Endodermal cell (in vitro differentiated cells): ENCODE measurements at regions not wholly inside any gene's neighbourhood (a gene's known extent, or its start where the extent isn't known, plus 50 kb on each side); places are given as distances from the start of the nearest gene placed in this dataset.

Experiments used
- DNase-seq: peaks from one replicate; pipeline ENCODE4 v3.0.0-alpha.2; 2017
- H3K27ac ChIP-seq: 2 replicates; pipeline ENCODE4 v1.5.1; 2013; ENCODE audit warnings: mild to moderate bottlenecking, low read depth, low read length, moderate library complexity
- H3K27me3 ChIP-seq: 2 replicates; pipeline ENCODE4 v1.6.1; 2013; ENCODE audit warnings: mild to moderate bottlenecking, low read length, moderate library complexity; ENCODE audit not compliant: insufficient read depth, control insufficient read depth, poor library complexity, severe bottlenecking
- H3K36me3 ChIP-seq: 2 replicates; pipeline ENCODE4 v1.7.0; 2013; ENCODE audit warnings: mild to moderate bottlenecking, low read length, moderate library complexity; ENCODE audit not compliant: control insufficient read depth, insufficient read depth
- H3K4me1 ChIP-seq: one replicate; pipeline ENCODE4 v1.7.0; 2013; ENCODE audit warnings: low read length; ENCODE audit not compliant: control insufficient read depth, insufficient read depth
- H3K4me3 ChIP-seq: 2 replicates; pipeline ENCODE4 v1.5.1; 2013; ENCODE audit warnings: mild to moderate bottlenecking, low read length, moderate library complexity
- H3K9ac ChIP-seq: 2 replicates; pipeline ENCODE4 v1.6.1; 2013; ENCODE audit warnings: mild to moderate bottlenecking, low read length, moderate library complexity; ENCODE audit not compliant: poor library complexity, severe bottlenecking; ENCODE audit errors: extremely low read depth
- H3K9me3 ChIP-seq: 2 replicates; pipeline ENCODE4 v1.6.1; 2013; ENCODE audit warnings: mild to moderate bottlenecking, low read length, moderate library complexity; ENCODE audit not compliant: control insufficient read depth
- H3K27ac Mint-ChIP-seq: 2 replicates; pipeline ENCODE4 v1.8.0; 2020; ENCODE audit warnings: mixed read lengths
- H3K27me3 Mint-ChIP-seq: 2 replicates; pipeline ENCODE4 v1.8.0; 2021; ENCODE audit warnings: mild to moderate bottlenecking, mixed read lengths; ENCODE audit not compliant: insufficient read depth
- H3K36me3 Mint-ChIP-seq: 2 replicates; pipeline ENCODE4 v1.8.0; 2020; ENCODE audit warnings: low read depth, mixed read lengths
- H3K4me1 Mint-ChIP-seq: 2 replicates; pipeline ENCODE4 v1.8.0; 2020; ENCODE audit warnings: mixed read lengths
- H3K4me3 Mint-ChIP-seq: 2 replicates; pipeline ENCODE4 v1.8.0; 2020; ENCODE audit warnings: mild to moderate bottlenecking, moderate library complexity, mixed read lengths
- H3K9me3 Mint-ChIP-seq: 2 replicates; pipeline ENCODE4 v1.8.0; 2020; ENCODE audit warnings: mild to moderate bottlenecking, mixed read lengths
- WGBS, 2 experiments: methylation state at CpG; one replicate each; pipeline versions ENCODE4 v1.1.5 to v1.1.7; 2013; ENCODE audit warnings: missing lambda C conversion rate in 2 of 2, mixed read lengths in 1 of 2; ENCODE audit not compliant: insufficient coverage in 1 of 2, insufficient read length in 1 of 2; 5-methylcytosine and 5-hydroxymethylcytosine counted together
- TF ChIP-seq, protein P1 (sequence below): fragments of 200-600 bp; sonication (generic); conservative IDR thresholded peaks from 2 replicates; pipeline ENCODE4 v1.5.0; 2021; ENCODE audit warnings: antibody characterized with exemption, mild to moderate bottlenecking

DNA sequence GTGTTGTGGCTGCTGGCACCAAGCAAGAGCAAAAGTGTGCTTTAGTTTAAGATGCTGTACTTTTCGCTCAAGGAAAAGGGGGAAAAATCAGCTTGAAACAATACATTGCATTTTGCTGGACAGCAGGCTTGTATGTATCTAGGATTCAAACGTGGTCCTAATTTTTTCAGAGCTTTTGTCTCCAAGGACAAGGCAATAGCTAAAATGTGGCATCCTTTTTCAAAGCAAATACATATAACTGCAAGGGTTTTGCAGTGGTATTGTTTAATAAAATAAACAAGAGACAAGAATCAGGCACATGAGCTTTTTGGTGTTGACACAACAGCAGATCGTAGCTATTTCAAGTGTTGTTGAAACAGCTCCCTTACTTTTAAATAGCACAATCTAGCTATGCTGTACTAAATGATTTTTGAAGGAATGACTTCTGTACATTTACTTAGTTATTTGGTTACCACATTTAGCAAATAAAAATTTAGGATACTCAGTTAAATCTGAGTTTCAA, 137.0 kb upstream of the HEY2 start:
- Histone ChIP-seq H3K36me3 (no peaks in the 10 kb centered on the region), H3K27ac (peak overlapping the region; percentile 81), H3K9me3 (no peaks in the 10 kb centered on the region), H3K4me3 (peak overlapping the region; percentile 56), H3K9ac (no peak overlapping the region), H3K27me3 (no peaks in the 10 kb centered on the region), H3K4me1 (no peaks in the 10 kb centered on the region)
- Mint-ChIP-seq H3K4me3 (peak overlapping the region; percentile 26), H3K9me3 (peaks cover 16% of the 10 kb centered on the region), H3K27me3 (no peaks in the 10 kb centered on the region), H3K4me1 (peaks cover 19% of the 10 kb centered on the region), H3K36me3 (no peaks in the 10 kb centered on the region), H3K27ac (peak overlapping the region; percentile 84)
- TF ChIP-seq, protein P1, sequence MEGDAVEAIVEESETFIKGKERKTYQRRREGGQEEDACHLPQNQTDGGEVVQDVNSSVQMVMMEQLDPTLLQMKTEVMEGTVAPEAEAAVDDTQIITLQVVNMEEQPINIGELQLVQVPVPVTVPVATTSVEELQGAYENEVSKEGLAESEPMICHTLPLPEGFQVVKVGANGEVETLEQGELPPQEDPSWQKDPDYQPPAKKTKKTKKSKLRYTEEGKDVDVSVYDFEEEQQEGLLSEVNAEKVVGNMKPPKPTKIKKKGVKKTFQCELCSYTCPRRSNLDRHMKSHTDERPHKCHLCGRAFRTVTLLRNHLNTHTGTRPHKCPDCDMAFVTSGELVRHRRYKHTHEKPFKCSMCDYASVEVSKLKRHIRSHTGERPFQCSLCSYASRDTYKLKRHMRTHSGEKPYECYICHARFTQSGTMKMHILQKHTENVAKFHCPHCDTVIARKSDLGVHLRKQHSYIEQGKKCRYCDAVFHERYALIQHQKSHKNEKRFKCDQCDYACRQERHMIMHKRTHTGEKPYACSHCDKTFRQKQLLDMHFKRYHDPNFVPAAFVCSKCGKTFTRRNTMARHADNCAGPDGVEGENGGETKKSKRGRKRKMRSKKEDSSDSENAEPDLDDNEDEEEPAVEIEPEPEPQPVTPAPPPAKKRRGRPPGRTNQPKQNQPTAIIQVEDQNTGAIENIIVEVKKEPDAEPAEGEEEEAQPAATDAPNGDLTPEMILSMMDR = no peak
- 14 to 44% methylated on average over 2 to 3 of the region's 3 CpGs for WGBS, 2 experiments
- no peak for DNase-seq

DNA sequence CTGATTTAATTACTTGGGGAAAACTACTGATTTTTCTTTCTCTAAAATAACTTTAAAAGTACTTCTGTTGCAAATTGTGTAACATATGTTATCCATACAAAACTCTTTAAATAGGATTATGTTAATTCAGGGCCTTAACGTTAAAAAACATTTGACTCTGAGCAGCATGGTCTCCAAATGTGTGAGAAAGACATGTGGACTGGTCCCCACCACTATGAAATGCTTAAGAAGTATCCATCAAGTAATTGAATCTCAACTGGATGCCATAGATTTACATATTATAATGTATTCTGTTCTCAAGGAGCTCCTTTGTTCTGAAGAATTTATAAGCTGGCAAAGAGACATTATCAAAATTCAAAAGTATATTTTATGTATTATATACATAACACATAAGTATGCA, 130.8 kb upstream of the HEY2 start:
- no peak overlapping the region for H3K27ac Mint-ChIP-seq
- H3K36me3 Mint-ChIP-seq = no peaks in the 10 kb centered on the region
- no peak overlapping the region for H3K9ac ChIP-seq
- H3K27ac ChIP-seq = no peak overlapping the region
- H3K4me1 ChIP-seq = no peaks in the 10 kb centered on the region
- DNase-seq = no peak
- H3K4me1 Mint-ChIP-seq = peaks cover 3% of the 10 kb centered on the region
- H3K27me3 Mint-ChIP-seq = no peaks in the 10 kb centered on the region
- TF ChIP-seq, protein P1 = no peak
- H3K9me3 Mint-ChIP-seq = no peaks in the 10 kb centered on the region
- no peak overlapping the region for H3K4me3 ChIP-seq
- H3K27me3 ChIP-seq = no peaks in the 10 kb centered on the region
- no peaks in the 10 kb centered on the region for H3K9me3 ChIP-seq
- H3K36me3 ChIP-seq = no peaks in the 10 kb centered on the region
- H3K4me3 Mint-ChIP-seq = no peak overlapping the region
- WGBS, 2 experiments = 31% methylated on average over 1 of the region's 1 CpG; no CpG with 5 or more reads in 1 of the 2 experiments

DNA sequence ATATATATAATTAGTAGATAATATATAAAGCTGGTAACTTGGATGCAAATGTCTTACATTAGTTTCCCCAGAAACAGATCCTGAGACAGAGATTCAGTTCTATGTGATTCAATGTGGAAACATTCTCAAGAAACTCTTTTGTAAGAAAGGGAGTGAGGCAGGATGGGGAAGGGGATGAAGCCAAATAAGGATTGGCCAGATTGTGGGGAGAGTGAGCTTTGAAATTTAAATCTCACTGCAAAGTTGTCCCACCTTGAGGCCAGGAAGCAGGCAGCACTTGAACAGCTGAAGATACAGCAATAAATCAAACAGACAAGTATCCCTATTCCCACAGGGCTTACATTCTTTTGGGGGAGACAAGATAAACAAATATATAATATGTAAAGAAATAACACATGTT, 126.3 kb upstream of the HEY2 start:
- no peak overlapping the region for H3K9ac ChIP-seq
- H3K4me1 Mint-ChIP-seq = peaks cover 2% of the 10 kb centered on the region
- no peaks in the 10 kb centered on the region for H3K36me3 ChIP-seq
- DNase-seq = no peak
- no peaks in the 10 kb centered on the region for H3K9me3 Mint-ChIP-seq
- no peak overlapping the region for H3K27ac Mint-ChIP-seq
- no peaks in the 10 kb centered on the region for H3K9me3 ChIP-seq
- TF ChIP-seq, protein P1 = no peak
- H3K27ac ChIP-seq = no peak overlapping the region
- no peaks in the 10 kb centered on the region for H3K27me3 Mint-ChIP-seq
- H3K27me3 ChIP-seq = no peaks in the 10 kb centered on the region
- H3K4me3 ChIP-seq = no peak overlapping the region
- H3K36me3 Mint-ChIP-seq = no peaks in the 10 kb centered on the region
- H3K4me3 Mint-ChIP-seq = no peak overlapping the region
- H3K4me1 ChIP-seq = no peaks in the 10 kb centered on the region
